ENCODE measurements at regions not wholly inside any gene's neighbourhood (a gene's known extent, or its start where the extent isn't known, plus 50 kb on each side); places are given as distances from the start of the nearest gene placed in this dataset.

DNA sequence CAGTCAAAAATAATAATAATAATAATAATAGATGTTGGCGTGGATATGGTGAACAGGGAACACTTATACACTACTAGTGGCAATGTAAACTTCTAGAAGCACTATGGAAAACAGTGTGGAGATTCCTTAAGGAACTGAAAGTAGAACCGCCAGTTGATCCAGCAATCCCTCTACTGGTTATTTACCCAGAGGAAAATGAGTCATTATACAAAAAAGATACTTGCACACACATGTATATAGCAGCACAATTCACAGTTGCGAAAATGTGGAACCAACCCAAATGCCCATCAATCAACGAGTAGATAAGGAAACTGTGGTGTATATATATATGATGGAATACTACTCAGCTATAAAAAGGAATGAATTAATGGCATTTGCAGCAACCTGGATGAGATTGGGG is 176.0 kb downstream of the PLPP3 start:
- DNase-seq: peak; percentile 43
- H3K4me1 ChIP-seq (ENCODE audit: control insufficient read depth, insufficient read depth, low read depth, low read length): no peaks in the 10 kb centered on the region
- no peaks in the 10 kb centered on the region for H3K36me3 ChIP-seq (ENCODE audit: control insufficient read depth in 1 of 2, insufficient read depth in 2 of 2, low read depth in 1 of 2, low read length in 2 of 2)
- H3K79me1 ChIP-seq (replicated peaks; ENCODE audit: low read length, poor library complexity, severe bottlenecking): no peaks in the 10 kb centered on the region
- H3K27me3 ChIP-seq (ENCODE audit: control insufficient read depth in 1 of 2, insufficient read depth in 1 of 2, low read length in 2 of 2): no peaks in the 10 kb centered on the region
- H2AFZ ChIP-seq (ENCODE audit: low read depth, low read length): no peak overlapping the region
- no peak overlapping the region for H4K8ac ChIP-seq (ENCODE audit: low read length)
- no peak overlapping the region for H4K91ac ChIP-seq (ENCODE audit: low read length)
- no peak overlapping the region for H3K9ac ChIP-seq (ENCODE audit: low read length)
- 80% methylated on average over 1 of the region's 4 CpGs for WGBS
- H3K23ac ChIP-seq (ENCODE audit: low read length in 2 of 2): no peak overlapping the region
- H2BK15ac ChIP-seq (ENCODE audit: low read depth, poor library complexity, severe bottlenecking): no peak overlapping the region
- H3K27ac ChIP-seq (ENCODE audit: low read length, poor library complexity, severe bottlenecking): no peak overlapping the region
- H2AK5ac ChIP-seq (ENCODE audit: low read length, severe bottlenecking): no peak overlapping the region
- no peak overlapping the region for H2BK120ac ChIP-seq (ENCODE audit: low read depth, low read length)
- no peak overlapping the region for H3K14ac ChIP-seq (ENCODE audit: low read length in 2 of 2)
- H2BK5ac ChIP-seq (ENCODE audit: low read depth, low read length, poor library complexity, severe bottlenecking): no peak overlapping the region
- no peak overlapping the region for H3K4me2 ChIP-seq (ENCODE audit: low read length, poor library complexity, severe bottlenecking)
- H3K4me3 ChIP-seq (ENCODE audit: insufficient read depth in 1 of 2, low read depth in 1 of 2, low read length in 2 of 2): no peak overlapping the region
- H3K18ac ChIP-seq (ENCODE audit: low read depth in 1 of 2, low read length in 2 of 2): no peak overlapping the region
- H2BK12ac ChIP-seq (ENCODE audit: low read length in 2 of 2): no peak overlapping the region
- no peak overlapping the region for H3K4ac ChIP-seq (ENCODE audit: low read depth in 1 of 2, low read length in 2 of 2)
- H3K9me3 ChIP-seq (ENCODE audit: control insufficient read depth, low read length): no peaks in the 10 kb centered on the region

DNA sequence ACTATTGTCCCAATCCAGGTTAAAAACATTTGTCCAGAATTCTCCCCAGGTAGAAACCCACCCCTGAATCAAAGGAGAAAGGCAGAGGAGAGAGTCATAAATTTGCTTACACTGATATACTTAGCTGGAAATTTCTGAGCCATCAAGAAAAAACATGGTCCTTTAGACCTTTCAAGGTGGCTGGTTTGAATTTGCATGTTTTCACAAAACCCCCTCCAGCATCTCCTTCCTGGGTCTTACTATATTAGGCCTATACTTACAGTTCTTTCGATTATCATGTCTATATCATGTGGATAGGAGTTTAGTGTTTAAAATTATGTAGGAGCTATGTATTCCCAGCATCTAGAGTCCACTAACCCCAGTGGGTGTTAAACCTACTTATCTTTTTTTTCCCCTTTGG is 178.2 kb downstream of the PLPP3 start:
- Histone ChIP-seq H4K8ac (ENCODE audit: low read length) (no peak overlapping the region), H3K18ac (ENCODE audit: low read depth in 1 of 2, low read length in 2 of 2) (no peak overlapping the region), H3K4ac (ENCODE audit: low read depth in 1 of 2, low read length in 2 of 2) (no peak overlapping the region), H3K4me3 (ENCODE audit: insufficient read depth in 1 of 2, low read depth in 1 of 2, low read length in 2 of 2) (no peak overlapping the region), H2AFZ (ENCODE audit: low read depth, low read length) (no peak overlapping the region), H3K9ac (ENCODE audit: low read length) (no peak overlapping the region), H3K4me2 (ENCODE audit: low read length, poor library complexity, severe bottlenecking) (no peak overlapping the region), H3K14ac (ENCODE audit: low read length in 2 of 2) (no peak overlapping the region), H3K27me3 (ENCODE audit: control insufficient read depth in 1 of 2, insufficient read depth in 1 of 2, low read length in 2 of 2) (no peaks in the 10 kb centered on the region), H3K4me1 (ENCODE audit: control insufficient read depth, insufficient read depth, low read depth, low read length) (no peaks in the 10 kb centered on the region), H3K79me1 (replicated peaks; ENCODE audit: low read length, poor library complexity, severe bottlenecking) (no peaks in the 10 kb centered on the region), H2AK5ac (ENCODE audit: low read length, severe bottlenecking) (no peak overlapping the region), H3K23ac (ENCODE audit: low read length in 2 of 2) (no peak overlapping the region), H2BK5ac (ENCODE audit: low read depth, low read length, poor library complexity, severe bottlenecking) (no peak overlapping the region), H4K91ac (ENCODE audit: low read length) (no peak overlapping the region), H3K9me3 (ENCODE audit: control insufficient read depth, low read length) (no peaks in the 10 kb centered on the region), H3K27ac (ENCODE audit: low read length, poor library complexity, severe bottlenecking) (no peak overlapping the region), H2BK15ac (ENCODE audit: low read depth, poor library complexity, severe bottlenecking) (no peak overlapping the region), H2BK12ac (ENCODE audit: low read length in 2 of 2) (no peak overlapping the region), H3K36me3 (ENCODE audit: control insufficient read depth in 1 of 2, insufficient read depth in 2 of 2, low read depth in 1 of 2, low read length in 2 of 2) (no peaks in the 10 kb centered on the region), H2BK120ac (ENCODE audit: low read depth, low read length) (no peak overlapping the region)
- WGBS: no CpG with 5 or more reads among the region's 1 CpG
- no peak for DNase-seq

DNA sequence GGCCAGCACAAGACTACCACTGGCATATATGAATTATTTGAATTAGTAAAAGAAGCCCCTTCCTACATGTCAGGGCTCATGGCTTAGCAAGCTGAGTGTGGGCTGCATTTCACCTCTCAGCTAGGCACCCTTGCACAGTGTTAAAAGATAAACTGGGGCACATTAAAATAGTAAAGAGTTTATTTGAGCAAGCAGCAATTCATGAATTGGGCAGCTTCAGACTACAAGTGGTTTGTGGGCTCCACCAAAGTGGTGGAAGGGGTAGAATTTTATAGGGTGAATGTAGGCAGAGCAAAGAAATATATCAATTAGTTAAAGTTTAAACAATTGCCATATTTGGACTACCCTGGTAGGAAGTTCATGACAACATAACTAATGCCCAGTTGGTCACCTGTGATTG is 178.8 kb downstream of the PLPP3 start:
- Histone ChIP-seq H2BK12ac (ENCODE audit: low read length in 2 of 2) (no peak overlapping the region), H2BK15ac (ENCODE audit: low read depth, poor library complexity, severe bottlenecking) (no peak overlapping the region)

DNA sequence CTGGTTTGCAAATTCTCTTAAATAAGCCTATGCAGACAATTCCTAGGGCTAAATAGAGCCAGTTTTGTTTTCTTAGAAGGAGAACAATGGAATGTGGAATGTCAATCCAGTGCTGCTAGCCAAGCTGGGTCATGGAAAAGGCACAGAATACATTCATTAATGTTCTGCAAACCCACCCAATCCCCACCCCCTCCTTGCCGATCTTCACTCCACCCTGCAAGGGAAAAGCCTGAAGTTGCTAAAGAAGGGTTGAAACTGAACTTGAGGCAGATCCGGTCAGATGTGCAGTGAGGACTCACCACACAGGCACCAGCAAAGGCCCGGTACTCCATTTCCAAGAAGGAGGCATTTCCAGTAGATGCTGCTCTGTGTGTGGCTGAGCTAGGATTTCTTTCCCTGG is 179.6 kb downstream of the PLPP3 start:
- Histone ChIP-seq H3K27me3 (ENCODE audit: control insufficient read depth in 1 of 2, insufficient read depth in 1 of 2, low read length in 2 of 2) (no peaks in the 10 kb centered on the region), H3K4me3 (ENCODE audit: insufficient read depth in 1 of 2, low read depth in 1 of 2, low read length in 2 of 2) (no peak overlapping the region), H3K4me2 (ENCODE audit: low read length, poor library complexity, severe bottlenecking) (no peak overlapping the region), H3K4ac (ENCODE audit: low read depth in 1 of 2, low read length in 2 of 2) (no peak overlapping the region), H3K9ac (ENCODE audit: low read length) (no peak overlapping the region), H3K79me1 (replicated peaks; ENCODE audit: low read length, poor library complexity, severe bottlenecking) (no peaks in the 10 kb centered on the region), H2AK5ac (ENCODE audit: low read length, severe bottlenecking) (no peak overlapping the region), H3K9me3 (ENCODE audit: control insufficient read depth, low read length) (no peaks in the 10 kb centered on the region), H3K14ac (ENCODE audit: low read length in 2 of 2) (no peak overlapping the region), H3K18ac (ENCODE audit: low read depth in 1 of 2, low read length in 2 of 2) (no peak overlapping the region), H3K23ac (ENCODE audit: low read length in 2 of 2) (no peak overlapping the region), H3K27ac (ENCODE audit: low read length, poor library complexity, severe bottlenecking) (no peak overlapping the region), H2BK120ac (ENCODE audit: low read depth, low read length) (no peak overlapping the region), H4K8ac (ENCODE audit: low read length) (no peak overlapping the region), H3K4me1 (ENCODE audit: control insufficient read depth, insufficient read depth, low read depth, low read length) (no peaks in the 10 kb centered on the region), H3K36me3 (ENCODE audit: control insufficient read depth in 1 of 2, insufficient read depth in 2 of 2, low read depth in 1 of 2, low read length in 2 of 2) (no peaks in the 10 kb centered on the region), H2BK15ac (ENCODE audit: low read depth, poor library complexity, severe bottlenecking) (no peak overlapping the region), H2BK12ac (ENCODE audit: low read length in 2 of 2) (peak overlapping the region in 1 of 2 experiments; percentile 67), H4K91ac (ENCODE audit: low read length) (no peak overlapping the region), H2BK5ac (ENCODE audit: low read depth, low read length, poor library complexity, severe bottlenecking) (no peak overlapping the region), H2AFZ (ENCODE audit: low read depth, low read length) (no peak overlapping the region)
- DNase-seq: no peak
- 100% methylated on average over 3 of the region's 3 CpGs for WGBS

More for the DNA sequence above, 178.8 kb downstream of the PLPP3 start:
- no peaks in the 10 kb centered on the region for H3K79me1 ChIP-seq (replicated peaks; ENCODE audit: low read length, poor library complexity, severe bottlenecking)
- H2AFZ ChIP-seq (ENCODE audit: low read depth, low read length): no peak overlapping the region
- H3K9me3 ChIP-seq (ENCODE audit: control insufficient read depth, low read length): no peaks in the 10 kb centered on the region
- H3K14ac ChIP-seq (ENCODE audit: low read length in 2 of 2): no peak overlapping the region
- no peak overlapping the region for H3K4me3 ChIP-seq (ENCODE audit: insufficient read depth in 1 of 2, low read depth in 1 of 2, low read length in 2 of 2)
- no peaks in the 10 kb centered on the region for H3K36me3 ChIP-seq (ENCODE audit: control insufficient read depth in 1 of 2, insufficient read depth in 2 of 2, low read depth in 1 of 2, low read length in 2 of 2)
- no peaks in the 10 kb centered on the region for H3K4me1 ChIP-seq (ENCODE audit: control insufficient read depth, insufficient read depth, low read depth, low read length)
- no peak overlapping the region for H2BK5ac ChIP-seq (ENCODE audit: low read depth, low read length, poor library complexity, severe bottlenecking)
- no peaks in the 10 kb centered on the region for H3K27me3 ChIP-seq (ENCODE audit: control insufficient read depth in 1 of 2, insufficient read depth in 1 of 2, low read length in 2 of 2)
- no peak overlapping the region for H4K91ac ChIP-seq (ENCODE audit: low read length)
- H3K4ac ChIP-seq (ENCODE audit: low read depth in 1 of 2, low read length in 2 of 2): no peak overlapping the region
- H2AK5ac ChIP-seq (ENCODE audit: low read length, severe bottlenecking): no peak overlapping the region
- no peak overlapping the region for H3K23ac ChIP-seq (ENCODE audit: low read length in 2 of 2)
- H4K8ac ChIP-seq (ENCODE audit: low read length): no peak overlapping the region
- no peak overlapping the region for H2BK120ac ChIP-seq (ENCODE audit: low read depth, low read length)
- H3K18ac ChIP-seq (ENCODE audit: low read depth in 1 of 2, low read length in 2 of 2): no peak overlapping the region
- no peak overlapping the region for H3K4me2 ChIP-seq (ENCODE audit: low read length, poor library complexity, severe bottlenecking)
- H3K9ac ChIP-seq (ENCODE audit: low read length): no peak overlapping the region
- no peak overlapping the region for H3K27ac ChIP-seq (ENCODE audit: low read length, poor library complexity, severe bottlenecking)
- DNase-seq: no peak
